Neural cell (in vitro differentiated cells): ENCODE measurements at regions not wholly inside any gene's neighbourhood (a gene's known extent, or its start where the extent isn't known, plus 50 kb on each side); places are given as distances from the start of the nearest gene placed in this dataset.
"Not testable (repeated sequence)": the region's sequence is repeated elsewhere in the genome, so short reads cannot be mapped to it uniquely, and the experiment has no call there.

Experiments used
- H2AFZ ChIP-seq: fragments of 200-600, 300-800 bp; sonication (generic), shearing (Covaris generic); 2 replicates; pipeline ENCODE4 v1.6.0; 2014; ENCODE audit warnings: low read depth, mild to moderate bottlenecking, antibody characterized with exemption, low read length, moderate library complexity
- H3F3A ChIP-seq: fragments of 200-600 bp; shearing (Covaris generic); 2 replicates; pipeline ENCODE4 v1.6.1; 2016; ENCODE audit warnings: mild to moderate bottlenecking, moderate library complexity, mixed read lengths, antibody characterized with exemption, low read length; ENCODE audit not compliant: insufficient read depth, poor library complexity, severe bottlenecking
- H3K27ac ChIP-seq: fragments of 200-600, 300-800 bp; sonication (generic), shearing (Covaris generic); 2 replicates; pipeline ENCODE4 v1.5.1; 2014; ENCODE audit warnings: mild to moderate bottlenecking, low read length, moderate library complexity
- H3K27me3 ChIP-seq: fragments of 300-800, 200-600 bp; sonication (generic), shearing (Covaris generic); 2 replicates; pipeline ENCODE4 v1.6.0; 2014; ENCODE audit warnings: mild to moderate bottlenecking, low read depth, low read length, moderate library complexity; ENCODE audit not compliant: insufficient read depth
- H3K36me3 ChIP-seq: fragments of 300-800, 200-600 bp; sonication (generic), shearing (Covaris generic); 2 replicates; pipeline ENCODE4 v1.5.1; 2014; ENCODE audit warnings: mild to moderate bottlenecking, antibody characterized with exemption, low read length, moderate library complexity; ENCODE audit not compliant: insufficient read depth
- H3K4me2 ChIP-seq: fragments of 300-800, 200-600 bp; sonication (generic), shearing (Covaris generic); 2 replicates; pipeline ENCODE4 v1.6.0; 2014; ENCODE audit warnings: mild to moderate bottlenecking, low read length
- H3K4me3 ChIP-seq: fragments of 300-800, 200-600 bp; sonication (generic), shearing (Covaris generic); 2 replicates; pipeline ENCODE4 v1.5.1; 2014; ENCODE audit warnings: mild to moderate bottlenecking, low read length, moderate library complexity
- H3K79me2 ChIP-seq: fragments of 200-600 bp; shearing (Covaris generic); replicated peaks from 2 replicates; pipeline ENCODE4 v1.6.0; 2014; ENCODE audit warnings: mild to moderate bottlenecking, low read length, moderate library complexity; ENCODE audit not compliant: insufficient read depth
- H3K9ac ChIP-seq: fragments of 300-800, 200-600 bp; sonication (generic), shearing (Covaris generic); 2 replicates; pipeline ENCODE4 v1.6.1; 2016; ENCODE audit warnings: mild to moderate bottlenecking, low read length, mixed read lengths
- H3K9me2 ChIP-seq: fragments of 200-600 bp; shearing (Covaris generic); 2 replicates; pipeline ENCODE4 v1.6.1; 2016; ENCODE audit warnings: mild to moderate bottlenecking, low read length, mixed read lengths; ENCODE audit not compliant: insufficient read depth
- H3K9me3 ChIP-seq: fragments of 200-600, 300-800 bp; sonication (generic), shearing (Covaris generic); 2 replicates; pipeline ENCODE4 v1.6.1; 2016; ENCODE audit warnings: mild to moderate bottlenecking, mixed run types, low read length, moderate library complexity, mixed read lengths
- H4K20me1 ChIP-seq: fragments of 200-600 bp; shearing (Covaris generic); 2 replicates; pipeline ENCODE4 v1.6.1; 2016; ENCODE audit warnings: mild to moderate bottlenecking, mixed run types; ENCODE audit not compliant: insufficient read depth
- CTCF ChIP-seq: fragments of 450-650 bp; IDR thresholded peaks from 2 replicates; pipeline ENCODE4 v1.5.1; 2014; ENCODE audit warnings: antibody characterized with exemption, mild to moderate bottlenecking, moderate library complexity; ENCODE audit not compliant: poor library complexity, severe bottlenecking
- EP300 ChIP-seq: fragments of 450-650 bp; conservative IDR thresholded peaks from 2 replicates; pipeline ENCODE4 v1.6.1; 2014; ENCODE audit warnings: antibody characterized with exemption, mild to moderate bottlenecking, moderate library complexity; ENCODE audit not compliant: poor library complexity, severe bottlenecking
- EZH2 ChIP-seq: fragments of 200-600, 300-800 bp; shearing (Covaris generic), sonication (generic); IDR thresholded peaks from 2 replicates; pipeline ENCODE4 v1.6.1; 2014; ENCODE audit warnings: antibody characterized with exemption, low read length, borderline replicate concordance, mild to moderate bottlenecking; ENCODE audit not compliant: insufficient read depth, poor library complexity, severe bottlenecking
- MXI1 ChIP-seq: fragments of 450-650 bp; conservative IDR thresholded peaks from 2 replicates; pipeline ENCODE4 v1.6.1; 2014; ENCODE audit warnings: antibody characterized with exemption, mild to moderate bottlenecking; ENCODE audit not compliant: poor library complexity, severe bottlenecking
- POLR2AphosphoS5 ChIP-seq: IDR thresholded peaks from 2 replicates; pipeline ENCODE4 v1.6.1; 2012
- RAD21 ChIP-seq: fragments of 450-650 bp; conservative IDR thresholded peaks from 2 replicates; pipeline ENCODE4 v1.6.1; 2014; ENCODE audit warnings: antibody characterized with exemption, mild to moderate bottlenecking, moderate library complexity
- REST ChIP-seq: IDR thresholded peaks from 2 replicates; pipeline ENCODE4 v1.6.1; 2012; ENCODE audit warnings: borderline replicate concordance
- SMC3 ChIP-seq: fragments of 450-650 bp; conservative IDR thresholded peaks from 2 replicates; pipeline ENCODE4 v1.6.1; 2014; ENCODE audit warnings: antibody characterized with exemption, mild to moderate bottlenecking, moderate library complexity; ENCODE audit not compliant: poor library complexity
- TAF1 ChIP-seq: IDR thresholded peaks from 2 replicates; pipeline ENCODE4 v1.6.1; 2012; ENCODE audit warnings: low read depth

DNA sequence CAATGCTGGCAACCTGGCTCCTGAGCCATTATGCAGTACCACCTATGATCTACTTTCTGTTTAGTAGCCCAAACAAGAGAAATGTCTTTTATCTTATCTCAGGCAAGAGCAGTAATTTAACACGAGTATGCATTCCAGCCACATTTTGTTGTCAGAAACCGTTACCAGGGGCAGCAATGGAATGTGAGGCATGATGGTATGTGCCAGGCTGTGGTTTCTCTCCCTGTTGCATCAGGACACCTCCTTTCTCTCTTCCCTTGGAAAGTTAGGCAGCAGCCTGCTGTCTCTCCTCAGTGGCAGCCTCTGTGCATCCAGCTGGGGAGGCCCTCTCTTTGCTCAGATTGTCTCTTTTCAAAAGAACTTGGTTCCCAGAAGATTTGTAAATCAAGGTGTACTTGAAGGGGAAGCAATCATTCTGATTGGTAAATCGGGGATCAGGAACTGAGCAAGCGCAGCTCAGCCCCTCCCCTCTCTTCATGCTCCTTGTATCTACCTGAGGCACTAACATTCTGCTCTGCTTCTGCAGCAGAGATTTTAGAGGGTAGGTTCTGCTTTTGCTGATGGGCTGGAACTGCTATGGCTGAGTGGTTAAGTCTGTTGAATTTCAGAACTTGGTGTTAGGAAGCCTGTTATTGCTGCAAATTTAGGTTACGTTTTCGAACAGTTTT lies 229.2 kb downstream of the ADAMTS15 start:
- Histone ChIP-seq H3K9me2 (no peaks in the 10 kb centered on the region), H3K27ac (no peak overlapping the region)

DNA sequence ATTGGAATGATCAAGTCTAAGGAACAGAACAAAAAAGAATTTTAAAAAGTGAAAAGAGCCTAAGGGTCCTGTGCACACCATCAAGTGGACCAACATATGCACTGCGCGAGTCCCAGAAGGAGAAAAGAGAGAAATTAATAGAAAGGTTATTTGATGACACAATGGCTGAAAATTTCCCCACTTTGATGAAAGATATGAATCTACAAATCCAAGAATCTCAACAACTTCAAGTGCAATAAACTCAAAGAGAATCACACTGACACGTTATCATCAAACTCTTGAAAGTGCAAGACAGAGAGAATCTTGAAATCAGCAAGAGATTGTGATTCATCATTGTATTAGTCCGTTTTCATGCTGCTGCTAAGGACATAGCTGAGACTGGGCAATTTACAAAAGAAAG lies 230.8 kb downstream of the ADAMTS15 start:
- Histone ChIP-seq H3K9me3 (peaks cover 4% of the 10 kb centered on the region), H3K27me3 (no peaks in the 10 kb centered on the region)

More for the DNA sequence above, 229.2 kb downstream of the ADAMTS15 start:
- H3K27me3 ChIP-seq = no peaks in the 10 kb centered on the region
- TF ChIP-seq EZH2 = no peak
- TF ChIP-seq RAD21 = no peak
- TF ChIP-seq MXI1 = no peak
- TF ChIP-seq CTCF = no peak
- no peak for TF ChIP-seq EP300
- TF ChIP-seq POLR2AphosphoS5 = no peak
- TF ChIP-seq TAF1 = no peak
- TF ChIP-seq SMC3 = no peak
- no peak for TF ChIP-seq REST
- no peak overlapping the region for H3K4me2 ChIP-seq
- H3K79me2 ChIP-seq = no peaks in the 10 kb centered on the region
- peaks cover 4% of the 10 kb centered on the region for H3K9me3 ChIP-seq
- H3K9ac ChIP-seq = no peak overlapping the region
- no peaks in the 10 kb centered on the region for H4K20me1 ChIP-seq
- H2AFZ ChIP-seq = no peak overlapping the region
- H3F3A ChIP-seq = no peaks in the 10 kb centered on the region
- no peaks in the 10 kb centered on the region for H3K36me3 ChIP-seq
- H3K4me3 ChIP-seq = no peak overlapping the region

DNA sequence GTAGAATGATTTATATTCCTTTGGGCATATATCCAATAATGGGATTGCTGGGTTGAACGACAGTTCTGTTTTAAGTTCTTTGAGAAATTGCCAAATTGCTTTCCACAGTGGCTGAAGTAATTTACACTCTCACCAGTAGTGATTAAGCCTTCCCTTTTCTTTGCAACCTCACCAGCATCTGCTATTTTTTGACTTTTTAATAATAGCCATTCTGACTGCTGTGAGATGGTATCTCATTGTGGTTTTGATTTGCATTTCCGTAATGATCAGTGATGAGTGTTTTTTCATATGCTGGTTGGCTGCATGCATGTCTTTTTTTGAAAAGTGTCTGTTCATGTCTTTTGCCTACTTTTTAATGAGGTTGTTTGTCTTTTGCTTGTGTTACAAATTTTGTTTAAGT lies 233.8 kb downstream of the SNX19 start:
- not testable (repeated sequence) for H3K27ac ChIP-seq, H3K4me2 ChIP-seq, H3K9ac ChIP-seq, H3K9me2 ChIP-seq, H3K27me3 ChIP-seq, H3K36me3 ChIP-seq, H3K79me2 ChIP-seq, H3K4me3 ChIP-seq, H3K9me3 ChIP-seq, H2AFZ ChIP-seq, H4K20me1 ChIP-seq, H3F3A ChIP-seq

More for the DNA sequence above, 230.8 kb downstream of the ADAMTS15 start:
- Histone ChIP-seq H3K4me3 (no peak overlapping the region), H3K36me3 (no peaks in the 10 kb centered on the region), H3K27ac (no peak overlapping the region), H3K9ac (no peak overlapping the region), H3F3A (no peaks in the 10 kb centered on the region), H3K79me2 (no peaks in the 10 kb centered on the region), H4K20me1 (no peaks in the 10 kb centered on the region), H3K4me2 (no peak overlapping the region), H3K9me2 (no peaks in the 10 kb centered on the region), H2AFZ (no peak overlapping the region)
- TF ChIP-seq CTCF (no peak), RAD21 (no peak)
